ENCODE measurements at regions not wholly inside any gene's neighbourhood (a gene's known extent, or its start where the extent isn't known, plus 50 kb on each side); places are given as distances from the start of the nearest gene placed in this dataset.

GRCh38 chr12:61553091-61553490 is 707.1 kb upstream of the USP15 start:
- no peak for TF ChIP-seq EZH2 (IDR thresholded peaks at IDR 0.05)
- TF ChIP-seq, protein P1, sequence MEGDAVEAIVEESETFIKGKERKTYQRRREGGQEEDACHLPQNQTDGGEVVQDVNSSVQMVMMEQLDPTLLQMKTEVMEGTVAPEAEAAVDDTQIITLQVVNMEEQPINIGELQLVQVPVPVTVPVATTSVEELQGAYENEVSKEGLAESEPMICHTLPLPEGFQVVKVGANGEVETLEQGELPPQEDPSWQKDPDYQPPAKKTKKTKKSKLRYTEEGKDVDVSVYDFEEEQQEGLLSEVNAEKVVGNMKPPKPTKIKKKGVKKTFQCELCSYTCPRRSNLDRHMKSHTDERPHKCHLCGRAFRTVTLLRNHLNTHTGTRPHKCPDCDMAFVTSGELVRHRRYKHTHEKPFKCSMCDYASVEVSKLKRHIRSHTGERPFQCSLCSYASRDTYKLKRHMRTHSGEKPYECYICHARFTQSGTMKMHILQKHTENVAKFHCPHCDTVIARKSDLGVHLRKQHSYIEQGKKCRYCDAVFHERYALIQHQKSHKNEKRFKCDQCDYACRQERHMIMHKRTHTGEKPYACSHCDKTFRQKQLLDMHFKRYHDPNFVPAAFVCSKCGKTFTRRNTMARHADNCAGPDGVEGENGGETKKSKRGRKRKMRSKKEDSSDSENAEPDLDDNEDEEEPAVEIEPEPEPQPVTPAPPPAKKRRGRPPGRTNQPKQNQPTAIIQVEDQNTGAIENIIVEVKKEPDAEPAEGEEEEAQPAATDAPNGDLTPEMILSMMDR (IDR thresholded peaks at IDR 0.05 in 2 of 3, conservative IDR thresholded peaks at IDR 0.05 in 1 of 3; ENCODE audit: borderline replicate concordance in 1 of 3, insufficient read depth in 1 of 3, low read depth in 2 of 3, low read length in 2 of 3): no peak
- TF ChIP-seq FOSL1 (IDR thresholded peaks at IDR 0.05; ENCODE audit: low read depth): no peak
